Stomach (tissue), 8 donors: ENCODE measurements at regions not wholly inside any gene's neighbourhood (a gene's known extent, or its start where the extent isn't known, plus 50 kb on each side); places are given as distances from the start of the nearest gene placed in this dataset.

ENCODE experiments used
- DNase-seq, 2 donors: peaks; one replicate each; pipeline versions ENCODE4 v3.0.0 to v3.0.0-alpha.2; 2013 to 2019
- H3K27ac ChIP-seq, 5 donors: fragments of 200-600 bp in 4 of 5; sonication (generic) in 4 of 5; one replicate each; pipeline ENCODE4 v1.5.1; 2013 to 2019; ENCODE audit warnings: mild to moderate bottlenecking in 1 of 5, moderate library complexity in 1 of 5
- H3K27me3 ChIP-seq, 3 donors: fragments of 200-600 bp; sonication (generic); one replicate each; pipeline ENCODE4 v1.5.1; 2017 to 2019; ENCODE audit warnings: mixed run types in 1 of 3
- H3K36me3 ChIP-seq, 4 donors: fragments of 200-600 bp; sonication (generic); 1 replicate in 3 of 4; 2 replicates in 1 of 4; pipeline ENCODE4 v1.5.1; 2016 to 2019
- H3K4me1 ChIP-seq, 4 donors: fragments of 200-600 bp; sonication (generic); one replicate each; pipeline ENCODE4 v1.5.1; 2016 to 2019
- H3K4me3 ChIP-seq, 4 donors: fragments of 200-600 bp; sonication (generic) in 3 of 4; one replicate each; pipeline ENCODE4 v1.5.1; 2016 to 2019; ENCODE audit warnings: mild to moderate bottlenecking in 1 of 4
- H3K9me3 ChIP-seq, 4 donors: fragments of 200-600 bp; sonication (generic); one replicate each; pipeline ENCODE4 v1.5.1; 2016 to 2019
- CTCF ChIP-seq, 7 experiments: fragments of 450-650 bp in 4 of 7; fragments of 200-600 bp in 3 of 7; sonication (generic) in 3 of 7; IDR thresholded peaks; one replicate each; pipeline ENCODE4 v1.5.1; 2016 to 2019; ENCODE audit warnings: antibody characterized with exemption in 7 of 7, control low read depth in 2 of 7, mild to moderate bottlenecking in 1 of 7
- EP300 ChIP-seq: sonication (generic); formaldehyde crosslinking; IDR thresholded peaks from one replicate; pipeline ENCODE4 v1.6.1; 2017; ENCODE audit warnings: antibody characterized with exemption
- POLR2A ChIP-seq, 4 donors: fragments of 450-650 bp; IDR thresholded peaks; one replicate each; pipeline ENCODE4 v1.6.1; 2016; ENCODE audit warnings: antibody characterized with exemption in 4 of 4, control low read depth in 2 of 4, mild to moderate bottlenecking in 1 of 4, moderate library complexity in 1 of 4
- POLR2AphosphoS5 ChIP-seq, 3 donors: sonication (generic); formaldehyde crosslinking; IDR thresholded peaks; one replicate each; pipeline ENCODE4 v1.6.1; 2016; ENCODE audit warnings: antibody characterized with exemption in 3 of 3
- WGBS, 5 donors: extraction: QIAGEN DNeasy Blood & Tissue Kit in 3 of 5; methylation state at CpG; one replicate each; pipeline versions ENCODE4 v1.1.5 to v1.1.7; 2013 to 2018; 5-methylcytosine and 5-hydroxymethylcytosine counted together
- intact Hi-C: fragments of 100-400 bp; cut with DNase I; formaldehyde crosslinking; loops from one replicate; pipeline ENCODE4 v1.15.1; 2023; ENCODE audit warnings: low total_unique reads
- donor health status: healthy with polysubstance abuse.
- donor health status: Bipolar disorder and iron deficiency.
- donor health status: healthy.

DNA sequence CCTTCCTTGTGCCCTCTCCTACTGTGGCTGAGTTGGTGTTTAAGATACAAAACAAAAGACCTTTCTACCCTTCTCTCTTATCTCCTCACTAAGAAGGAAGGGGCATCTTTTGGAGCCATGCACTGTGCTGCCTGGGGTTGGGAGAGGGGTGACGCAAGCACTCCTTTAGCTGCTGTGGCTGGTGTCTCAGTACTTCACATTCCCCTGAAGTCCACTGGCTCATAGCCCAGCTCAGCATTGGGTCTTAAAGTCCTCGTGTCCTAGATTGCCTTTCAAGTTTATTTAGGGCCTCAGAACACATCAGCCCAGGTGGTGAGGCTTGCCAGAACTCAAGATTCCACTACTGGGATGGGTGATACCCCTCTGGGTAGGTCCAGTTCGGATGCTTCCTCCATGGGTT, 325.9 kb upstream of the CYLC2 start:
- DNase-seq = no peak
- Histone ChIP-seq H3K4me3 (no peak overlapping the region), H3K27me3 (no peaks in the 10 kb centered on the region), H3K36me3 (no peaks in the 10 kb centered on the region), H3K27ac (no peak overlapping the region), H3K9me3 (no peaks in the 10 kb centered on the region), H3K4me1 (no peaks in the 10 kb centered on the region)
- TF ChIP-seq EP300 = no peak
- TF ChIP-seq POLR2AphosphoS5 (IDR thresholded peaks at IDR 0.05) = no peak
- TF ChIP-seq POLR2A (IDR thresholded peaks at IDR 0.05) = no peak
- no peak for TF ChIP-seq CTCF (IDR thresholded peaks at IDR 0.05)
- intact Hi-C loops = no loop called here
- WGBS, 5 donors = 57 to 70% (median 66%) methylated on average over 3 of the region's 3 CpGs

GRCh38 chr9:102652471-102652870, 342.7 kb upstream of the CYLC2 start:
- WGBS, 5 donors = 80 to 86% (median 84%) methylated on average over 5 of the region's 5 CpGs
- Histone ChIP-seq H3K4me1 (no peaks in the 10 kb centered on the region), H3K27ac (no peak overlapping the region), H3K36me3 (no peaks in the 10 kb centered on the region), H3K27me3 (no peaks in the 10 kb centered on the region), H3K4me3 (no peak overlapping the region), H3K9me3 (no peaks in the 10 kb centered on the region)
- no peak for TF ChIP-seq POLR2AphosphoS5 (IDR thresholded peaks at IDR 0.05)
- TF ChIP-seq CTCF (IDR thresholded peaks at IDR 0.05) = no peak
- no peak for TF ChIP-seq POLR2A (IDR thresholded peaks at IDR 0.05)
- no peak for TF ChIP-seq EP300
- intact Hi-C loops = no loop called here
- DNase-seq = no peak

- Histone ChIP-seq H3K36me3 (no peaks in the 10 kb centered on the region), H3K27ac (no peak overlapping the region), H3K9me3 (no peaks in the 10 kb centered on the region), H3K4me1 (no peaks in the 10 kb centered on the region), H3K4me3 (no peak overlapping the region), H3K27me3 (no peaks in the 10 kb centered on the region)
- intact Hi-C loops = no loop called here
- no peak for DNase-seq
- TF ChIP-seq CTCF (IDR thresholded peaks at IDR 0.05) (no peak), POLR2AphosphoS5 (IDR thresholded peaks at IDR 0.05) (no peak), EP300 (no peak), POLR2A (IDR thresholded peaks at IDR 0.05) (no peak)
- 68 to 79% (median 72%) methylated on average over 2 of the region's 2 CpGs for WGBS, 5 donors
Measured at GRCh38 chr9:102650896-102651295, 344.2 kb upstream of the CYLC2 start.

DNA sequence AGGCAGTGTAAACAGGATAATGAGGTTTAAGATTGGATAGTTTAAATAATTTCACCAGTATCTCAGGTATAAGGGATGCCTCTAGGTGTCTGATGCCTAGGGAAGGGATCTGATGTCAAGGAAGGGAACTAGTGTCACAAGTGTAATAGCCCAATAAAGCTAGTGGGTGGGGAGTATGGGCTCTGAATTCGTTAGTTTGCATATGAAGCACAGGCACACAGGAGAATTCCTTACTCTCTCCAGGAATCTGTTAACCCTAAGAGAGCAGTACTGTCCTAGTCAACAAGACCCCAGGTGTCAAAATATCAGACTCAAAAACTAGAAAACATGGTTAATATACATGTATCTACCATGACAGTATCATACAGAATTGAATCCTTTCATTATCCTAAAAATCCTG, 352.5 kb upstream of the CYLC2 start:
- TF ChIP-seq POLR2A (IDR thresholded peaks at IDR 0.05) (no peak), CTCF (IDR thresholded peaks at IDR 0.05) (no peak), EP300 (no peak), POLR2AphosphoS5 (IDR thresholded peaks at IDR 0.05) (no peak)

DNA sequence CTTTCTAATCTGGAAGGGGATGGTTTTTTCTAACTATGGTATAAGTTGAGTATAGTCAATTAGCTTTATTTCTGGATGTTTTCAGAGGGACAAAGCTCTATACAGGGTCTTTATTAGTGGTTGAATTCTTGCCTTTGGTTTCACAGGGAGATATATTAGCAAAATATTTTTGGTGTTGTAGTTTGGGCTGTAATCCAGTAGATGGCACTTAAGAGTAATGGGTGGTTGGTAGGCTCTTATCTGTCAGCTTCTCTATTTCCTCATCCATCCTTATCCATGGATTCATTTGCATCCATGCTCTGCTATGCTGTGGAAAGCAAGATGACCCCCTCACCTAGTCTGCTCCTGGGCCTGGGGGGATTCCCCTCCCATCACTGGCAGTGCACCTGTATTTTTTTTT, 363.6 kb upstream of the CYLC2 start:
- intact Hi-C loops = no loop called here
- DNase-seq = no peak

More for the DNA sequence above, 352.5 kb upstream of the CYLC2 start:
- 14 to 50% (median 26%) methylated on average over 1 of the region's 1 CpG for WGBS, 5 donors
- intact Hi-C loops = no loop called here
- Histone ChIP-seq H3K4me3 (no peak overlapping the region), H3K36me3 (no peaks in the 10 kb centered on the region), H3K4me1 (no peaks in the 10 kb centered on the region), H3K9me3 (no peaks in the 10 kb centered on the region), H3K27me3 (no peaks in the 10 kb centered on the region), H3K27ac (no peak overlapping the region)
- no peak for DNase-seq

More for the DNA sequence above, 363.6 kb upstream of the CYLC2 start:
- Histone ChIP-seq H3K27me3 (no peaks in the 10 kb centered on the region), H3K9me3 (peaks cover 4 to 18% (median 6%) of the 10 kb centered on the region in 4 donors), H3K36me3 (no peaks in the 10 kb centered on the region), H3K27ac (no peak overlapping the region), H3K4me1 (no peaks in the 10 kb centered on the region), H3K4me3 (no peak overlapping the region)
- TF ChIP-seq POLR2AphosphoS5 (IDR thresholded peaks at IDR 0.05) (no peak), POLR2A (IDR thresholded peaks at IDR 0.05) (no peak), EP300 (no peak), CTCF (IDR thresholded peaks at IDR 0.05) (no peak)
